ENCODE measurements at regions not wholly inside any gene's neighbourhood (a gene's known extent, or its start where the extent isn't known, plus 50 kb on each side); places are given as distances from the start of the nearest gene placed in this dataset.
"Not testable (repeated sequence)": the region's sequence is repeated elsewhere in the genome, so short reads cannot be mapped to it uniquely, and the experiment has no call there.

DNA sequence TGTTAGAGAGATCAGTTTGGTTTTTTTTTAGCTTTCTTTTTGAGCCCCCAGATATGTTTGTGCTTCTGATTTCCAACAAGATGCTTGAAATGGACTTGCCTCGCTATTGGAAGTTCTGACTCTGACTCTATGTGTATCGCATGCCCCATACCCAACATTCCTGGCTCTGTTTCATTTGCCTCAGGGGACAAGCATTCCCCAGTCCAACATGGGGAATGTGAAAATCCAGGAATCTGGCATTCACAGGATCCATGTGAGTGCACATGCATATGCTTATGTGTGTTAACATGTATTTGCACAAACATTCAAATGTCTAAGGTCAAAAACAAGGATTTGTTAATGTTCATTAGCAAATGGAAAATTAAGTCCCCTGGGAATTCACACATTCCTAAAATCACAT, 233.9 kb downstream of the TLR4 start:
- no peak overlapping the region for H3K4me3 Mint-ChIP-seq
- H3K27me3 Mint-ChIP-seq = peaks cover 2% of the 10 kb centered on the region
- no peak overlapping the region for H3K27ac Mint-ChIP-seq
- no peaks in the 10 kb centered on the region for H3K36me3 Mint-ChIP-seq
- no peaks in the 10 kb centered on the region for H3K9me3 Mint-ChIP-seq (ENCODE audit: low read depth)
- no peaks in the 10 kb centered on the region for H3K4me1 Mint-ChIP-seq (ENCODE audit: low read depth)

DNA sequence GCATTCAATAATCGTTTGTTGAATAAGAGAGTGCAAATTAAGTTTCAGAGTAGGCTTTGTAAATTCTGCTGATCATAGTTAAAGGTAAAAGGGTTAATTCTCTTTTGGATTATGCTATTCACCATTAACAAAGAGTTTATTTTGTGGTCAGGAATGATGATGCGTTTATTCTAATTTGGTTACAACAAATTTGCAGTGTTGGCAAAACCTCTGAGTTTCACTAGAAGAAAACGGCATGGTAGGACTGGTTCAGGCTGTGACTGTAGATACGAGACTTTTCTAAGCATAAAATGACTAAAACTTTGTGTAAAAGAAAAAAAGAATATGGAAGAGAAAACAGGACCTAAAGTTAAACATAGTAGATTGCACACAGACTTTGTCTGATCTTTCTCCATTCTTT, 234.7 kb downstream of the TLR4 start:
- Mint-ChIP-seq H3K27me3 (peaks cover 2% of the 10 kb centered on the region), H3K9me3 (ENCODE audit: low read depth) (no peaks in the 10 kb centered on the region), H3K27ac (no peak overlapping the region)

DNA sequence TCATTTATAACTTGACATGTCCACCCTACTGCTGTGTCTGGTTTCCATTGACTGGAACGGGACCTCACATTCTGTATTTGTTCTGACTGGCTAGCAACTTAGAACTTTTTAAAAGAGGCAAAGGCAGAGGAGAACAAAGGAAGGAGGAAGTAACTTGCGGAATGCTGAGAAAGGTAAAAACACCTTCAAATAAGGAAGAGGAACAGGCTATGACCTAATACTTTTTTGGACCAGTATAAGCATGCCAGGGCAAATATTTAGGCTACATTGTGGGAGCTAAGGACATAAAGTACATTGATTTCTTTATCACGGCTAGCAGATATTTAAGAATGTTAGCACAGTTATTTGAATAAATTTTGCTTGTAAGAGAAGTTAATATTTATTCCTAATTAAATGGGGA, 240.5 kb downstream of the TLR4 start:
- not testable (repeated sequence) for H3K36me3 Mint-ChIP-seq; H3K9me3 Mint-ChIP-seq (ENCODE audit: low read depth); H3K27ac Mint-ChIP-seq; H3K4me3 Mint-ChIP-seq; H3K4me1 Mint-ChIP-seq (ENCODE audit: low read depth); H3K27me3 Mint-ChIP-seq

More for the DNA sequence above, 234.7 kb downstream of the TLR4 start:
- H3K4me1 Mint-ChIP-seq (ENCODE audit: low read depth) = no peaks in the 10 kb centered on the region
- H3K36me3 Mint-ChIP-seq = no peaks in the 10 kb centered on the region
- H3K4me3 Mint-ChIP-seq = no peak overlapping the region

DNA sequence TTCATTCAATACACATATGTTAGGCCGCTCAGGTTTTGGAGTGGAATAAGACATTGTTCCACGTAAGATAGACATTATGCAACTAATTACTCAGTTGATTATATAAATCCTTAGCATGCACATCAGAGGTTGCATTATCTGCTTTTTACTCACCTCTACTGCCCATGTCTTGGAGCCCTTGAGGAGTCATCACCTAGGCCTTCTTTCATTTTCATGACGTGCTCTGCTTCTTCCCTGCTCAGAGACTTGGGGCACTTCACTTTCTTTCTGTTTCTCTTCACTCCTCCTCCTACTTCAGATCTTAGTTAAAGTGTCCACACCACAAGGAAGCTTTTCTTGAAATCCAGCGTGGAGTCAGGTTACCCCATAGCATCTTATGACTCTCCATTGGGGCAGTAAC, 241.1 kb downstream of the TLR4 start:
- H3K4me1 Mint-ChIP-seq (ENCODE audit: low read depth) = no peaks in the 10 kb centered on the region
- no peaks in the 10 kb centered on the region for H3K36me3 Mint-ChIP-seq
- no peaks in the 10 kb centered on the region for H3K27me3 Mint-ChIP-seq
- H3K4me3 Mint-ChIP-seq = no peak overlapping the region
- no peaks in the 10 kb centered on the region for H3K9me3 Mint-ChIP-seq (ENCODE audit: low read depth)
- H3K27ac Mint-ChIP-seq = no peak overlapping the region

DNA sequence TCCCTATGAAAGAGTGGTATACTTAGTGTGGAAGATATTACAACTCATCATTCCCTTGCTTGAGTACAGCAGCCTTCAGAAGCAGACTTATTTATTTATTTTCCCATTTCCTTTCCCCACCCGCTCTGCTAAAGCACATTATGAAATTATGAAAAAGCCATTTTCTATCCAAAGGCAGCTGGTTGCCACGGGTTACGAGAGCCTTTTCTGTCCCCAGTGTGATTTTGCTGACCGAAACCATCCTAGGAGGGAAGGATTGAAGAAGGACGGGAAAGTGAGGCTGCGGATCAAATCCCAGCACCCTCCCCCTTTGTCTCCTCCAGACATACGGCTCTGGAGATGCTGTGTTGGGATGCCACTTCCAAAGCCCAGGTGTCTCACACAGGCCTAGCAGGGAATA, 246.9 kb downstream of the TLR4 start:
- Mint-ChIP-seq H3K36me3 (no peaks in the 10 kb centered on the region), H3K4me1 (ENCODE audit: low read depth) (no peaks in the 10 kb centered on the region), H3K27ac (no peak overlapping the region), H3K9me3 (ENCODE audit: low read depth) (no peaks in the 10 kb centered on the region), H3K4me3 (no peak overlapping the region), H3K27me3 (peaks cover 3% of the 10 kb centered on the region)

DNA sequence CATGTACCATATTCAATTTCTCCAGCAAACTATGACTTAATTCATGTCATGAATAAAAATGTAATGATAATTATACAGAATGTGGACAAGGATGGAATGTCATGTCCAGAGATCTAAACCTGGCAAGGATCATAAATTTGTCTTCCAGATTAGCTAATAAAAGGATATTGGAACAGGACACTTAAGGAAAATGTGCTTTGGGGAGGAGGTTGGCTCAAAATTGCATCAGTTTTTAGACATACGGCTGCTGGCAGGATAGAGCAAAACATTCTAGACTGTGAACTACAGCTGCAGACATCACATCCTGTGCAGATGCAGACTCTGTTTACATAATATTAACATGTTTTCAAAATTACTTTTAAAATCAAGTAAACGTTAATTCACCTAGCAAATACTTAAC, 248.4 kb downstream of the TLR4 start:
- Mint-ChIP-seq H3K4me1 (ENCODE audit: low read depth) (no peaks in the 10 kb centered on the region), H3K27me3 (peaks cover 3% of the 10 kb centered on the region), H3K9me3 (ENCODE audit: low read depth) (no peaks in the 10 kb centered on the region), H3K27ac (no peak overlapping the region), H3K4me3 (no peak overlapping the region), H3K36me3 (no peaks in the 10 kb centered on the region)

DNA sequence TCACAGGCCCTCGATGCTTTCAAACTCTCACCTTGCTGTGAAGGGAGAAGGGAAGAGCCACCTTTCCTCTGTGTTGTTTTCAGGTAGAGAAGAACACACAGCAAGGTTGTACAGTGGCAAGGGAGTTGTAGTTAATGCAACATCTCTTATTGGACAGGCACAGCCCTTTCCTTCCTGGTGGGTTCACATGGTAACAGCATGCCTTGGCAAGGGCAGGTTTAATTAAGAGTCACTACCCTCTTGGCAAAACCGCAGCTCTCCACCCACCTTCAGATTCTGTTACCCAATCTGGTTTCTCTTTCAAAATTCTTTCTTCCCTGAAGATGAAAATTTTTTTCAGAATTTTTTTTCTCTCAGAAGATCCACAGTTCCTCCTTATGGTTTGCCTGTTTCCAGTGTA, 253.1 kb downstream of the TLR4 start:
- H3K36me3 Mint-ChIP-seq = no peaks in the 10 kb centered on the region
- no peaks in the 10 kb centered on the region for H3K27me3 Mint-ChIP-seq
- no peaks in the 10 kb centered on the region for H3K4me1 Mint-ChIP-seq (ENCODE audit: low read depth)
- H3K4me3 Mint-ChIP-seq = no peak overlapping the region
- no peaks in the 10 kb centered on the region for H3K9me3 Mint-ChIP-seq (ENCODE audit: low read depth)
- H3K27ac Mint-ChIP-seq = no peak overlapping the region

DNA sequence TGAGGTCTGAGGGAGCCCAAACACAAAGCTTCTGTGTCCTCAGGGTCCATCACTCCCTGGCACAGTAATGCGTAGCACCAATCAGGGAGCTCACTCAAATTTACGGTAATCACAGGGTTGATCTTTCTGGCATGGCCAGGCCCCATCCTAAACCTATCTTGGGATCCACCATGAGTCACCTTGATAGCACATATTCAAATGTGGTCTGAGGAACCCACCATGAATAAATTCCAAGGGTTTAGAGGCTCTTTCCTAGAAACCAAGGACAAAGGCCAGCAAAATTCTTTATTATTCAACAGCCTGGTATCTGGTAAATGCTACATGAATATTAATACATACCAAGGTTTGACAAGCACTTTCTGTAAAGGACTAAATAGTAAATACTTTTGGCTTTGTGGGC, 254.5 kb downstream of the TLR4 start:
- Mint-ChIP-seq H3K27ac (no peak overlapping the region), H3K4me3 (no peak overlapping the region), H3K27me3 (no peaks in the 10 kb centered on the region), H3K36me3 (no peaks in the 10 kb centered on the region), H3K9me3 (ENCODE audit: low read depth) (no peaks in the 10 kb centered on the region), H3K4me1 (ENCODE audit: low read depth) (no peaks in the 10 kb centered on the region)

DNA sequence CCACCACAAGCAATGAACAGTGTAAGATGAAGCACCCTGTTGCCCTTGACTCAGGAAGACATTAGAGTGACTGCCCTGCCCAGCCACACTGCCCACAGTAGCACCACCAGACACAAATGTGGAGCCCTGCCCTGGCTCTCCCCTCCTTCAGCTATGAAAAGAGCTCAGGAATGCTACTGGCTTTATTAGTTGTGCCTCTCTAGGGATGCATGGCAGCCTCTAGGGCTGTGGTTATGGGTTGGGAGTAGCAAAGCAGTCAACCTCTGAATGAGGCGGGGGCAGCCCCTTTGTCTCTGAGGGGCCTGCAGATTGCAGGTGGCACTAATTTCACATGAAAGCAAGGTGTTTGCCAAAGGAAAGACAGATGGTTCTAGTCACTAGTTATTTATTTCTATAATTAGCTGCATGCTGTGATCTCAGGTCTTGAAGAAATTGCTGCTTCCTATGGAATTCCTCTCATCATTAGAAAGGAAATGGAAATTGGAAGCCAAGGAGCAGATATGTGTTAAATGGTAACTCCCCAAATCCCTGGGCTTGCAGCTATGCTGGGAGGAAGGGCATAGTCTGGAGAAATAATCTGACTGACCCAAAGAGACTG, 259.4 kb downstream of the TLR4 start:
- no peaks in the 10 kb centered on the region for H3K36me3 Mint-ChIP-seq
- no peaks in the 10 kb centered on the region for H3K9me3 Mint-ChIP-seq (ENCODE audit: low read depth)
- H3K27me3 Mint-ChIP-seq = no peaks in the 10 kb centered on the region
- no peak overlapping the region for H3K4me3 Mint-ChIP-seq
- H3K4me1 Mint-ChIP-seq (ENCODE audit: low read depth) = no peaks in the 10 kb centered on the region
- no peak overlapping the region for H3K27ac Mint-ChIP-seq

DNA sequence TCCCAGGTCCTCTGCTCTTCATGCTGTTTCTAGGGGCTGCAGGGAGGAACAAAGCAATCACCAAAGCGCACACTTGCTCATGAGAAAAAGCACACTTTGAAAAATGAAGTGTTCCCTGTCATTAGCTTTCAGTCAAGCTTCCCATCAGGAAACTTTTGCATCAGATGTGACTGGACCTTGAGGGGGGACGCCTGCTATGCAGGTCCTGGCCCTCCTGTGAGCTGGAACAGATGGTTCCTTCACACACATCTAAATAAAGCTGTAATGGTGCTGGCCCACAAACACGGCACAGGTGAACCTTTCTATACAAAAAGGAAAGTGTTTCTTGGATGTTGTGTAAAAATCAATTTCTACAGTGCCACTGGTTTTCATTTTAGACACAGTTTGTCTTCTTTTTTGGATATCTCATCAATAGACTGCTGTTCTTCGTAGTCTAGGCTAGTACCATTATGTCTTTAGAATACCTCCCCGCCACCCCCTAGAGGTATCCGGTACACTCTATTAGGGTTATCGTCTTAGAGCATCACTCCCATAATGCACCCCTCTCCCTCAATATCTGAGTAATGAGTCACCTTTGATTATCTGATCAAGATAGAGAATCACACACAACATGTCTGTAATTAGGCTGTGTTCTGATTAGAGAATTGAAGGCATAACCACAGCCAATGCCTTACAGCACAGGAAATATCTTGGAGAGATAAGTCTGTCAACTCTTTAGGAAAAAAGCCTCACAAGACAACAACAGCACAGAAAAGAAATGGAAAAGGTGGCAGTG, 266.3 kb downstream of the TLR4 start:
- no peaks in the 10 kb centered on the region for H3K36me3 Mint-ChIP-seq
- H3K9me3 Mint-ChIP-seq (ENCODE audit: low read depth) = no peaks in the 10 kb centered on the region
- no peaks in the 10 kb centered on the region for H3K27me3 Mint-ChIP-seq
- no peak overlapping the region for H3K27ac Mint-ChIP-seq
- H3K4me3 Mint-ChIP-seq = no peak overlapping the region
- H3K4me1 Mint-ChIP-seq (ENCODE audit: low read depth) = no peaks in the 10 kb centered on the region

DNA sequence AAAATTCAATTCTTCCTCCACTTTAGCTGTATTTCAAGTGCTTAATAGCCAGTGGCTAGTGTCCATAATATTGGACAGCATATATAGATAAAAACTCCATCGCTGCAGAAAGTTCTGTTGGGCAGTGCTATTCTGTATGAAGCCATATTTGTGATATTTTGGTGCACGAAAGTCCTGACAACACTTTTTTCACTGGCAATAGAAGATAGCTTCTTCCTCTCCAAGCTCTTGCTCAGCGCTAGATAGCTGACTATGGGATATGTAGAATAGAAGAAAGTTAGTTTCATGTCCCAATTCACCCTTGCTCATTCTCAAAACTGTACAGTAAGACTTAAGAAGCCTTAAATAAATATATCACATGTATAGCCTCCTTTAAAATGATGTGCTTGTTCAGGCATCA, 269.9 kb downstream of the TLR4 start:
- no peaks in the 10 kb centered on the region for H3K9me3 Mint-ChIP-seq (ENCODE audit: low read depth)
- H3K27me3 Mint-ChIP-seq = peaks cover 1% of the 10 kb centered on the region
- no peak overlapping the region for H3K4me3 Mint-ChIP-seq
- H3K4me1 Mint-ChIP-seq (ENCODE audit: low read depth) = no peaks in the 10 kb centered on the region
- no peak overlapping the region for H3K27ac Mint-ChIP-seq
- H3K36me3 Mint-ChIP-seq = no peaks in the 10 kb centered on the region

DNA sequence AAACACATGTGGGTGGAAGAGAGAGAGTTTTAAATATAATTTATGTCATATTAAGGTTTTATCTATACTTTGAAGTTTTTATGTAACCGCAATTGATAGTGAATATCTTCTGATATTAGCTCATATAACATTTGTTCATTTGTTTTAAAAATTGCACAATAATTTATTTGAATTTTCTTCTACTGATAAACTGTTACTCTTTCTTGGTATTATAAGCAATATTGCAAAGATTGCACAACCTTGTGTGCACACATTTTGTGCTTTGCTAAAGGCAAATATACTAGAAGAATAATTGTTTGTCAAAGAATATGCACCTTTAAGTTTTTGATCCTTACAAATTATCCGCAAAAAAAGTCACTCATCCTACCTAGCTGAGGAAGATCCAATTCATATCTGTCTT, 275.7 kb downstream of the TLR4 start:
- H3K27me3 Mint-ChIP-seq = peaks cover 4% of the 10 kb centered on the region
- H3K9me3 Mint-ChIP-seq (ENCODE audit: low read depth) = no peaks in the 10 kb centered on the region
- H3K4me3 Mint-ChIP-seq = no peak overlapping the region
- no peaks in the 10 kb centered on the region for H3K36me3 Mint-ChIP-seq
- no peak overlapping the region for H3K27ac Mint-ChIP-seq
- no peaks in the 10 kb centered on the region for H3K4me1 Mint-ChIP-seq (ENCODE audit: low read depth)

DNA sequence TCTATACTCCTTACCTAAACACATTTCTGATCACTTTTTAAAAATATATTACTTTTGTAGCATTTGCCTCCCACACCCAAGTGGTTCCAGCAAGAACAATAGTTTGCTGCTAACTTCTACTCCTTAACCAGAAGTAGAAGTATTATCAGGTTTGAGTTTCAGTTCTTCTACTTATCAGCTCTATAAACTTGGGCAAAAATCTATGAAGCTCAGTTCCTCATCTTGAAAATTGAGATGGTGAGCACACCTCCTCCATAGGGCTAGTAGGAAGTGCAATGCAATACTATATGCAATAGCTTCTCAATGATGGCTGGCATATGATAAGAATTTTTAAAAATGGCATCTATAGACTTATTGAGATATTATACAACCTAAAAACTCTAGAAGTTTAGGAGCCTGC, 283.7 kb downstream of the TLR4 start:
- Mint-ChIP-seq H3K36me3 (no peaks in the 10 kb centered on the region), H3K4me1 (ENCODE audit: low read depth) (no peaks in the 10 kb centered on the region), H3K27ac (no peak overlapping the region), H3K9me3 (ENCODE audit: low read depth) (no peaks in the 10 kb centered on the region), H3K4me3 (no peak overlapping the region), H3K27me3 (no peaks in the 10 kb centered on the region)

DNA sequence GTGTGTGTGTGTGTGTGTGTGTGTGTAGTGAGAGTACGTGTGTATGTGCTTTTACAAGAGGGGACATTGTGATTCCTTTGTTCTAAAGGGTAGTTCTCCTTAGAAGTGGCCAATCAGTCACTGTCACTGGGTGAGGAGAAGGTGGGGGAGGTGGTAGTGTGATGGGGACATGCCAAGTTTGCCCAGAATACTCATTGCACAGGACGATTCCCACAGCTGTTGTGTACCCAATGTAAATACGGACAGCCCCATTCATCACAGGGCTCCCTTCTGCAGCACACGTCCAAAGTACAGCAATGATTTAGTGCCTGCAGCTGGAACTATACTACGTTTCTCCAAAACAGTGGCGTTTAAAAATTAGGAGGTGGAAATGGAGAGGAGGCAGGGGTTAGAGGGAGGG, 287.8 kb downstream of the TLR4 start:
- no peak overlapping the region for H3K4me3 Mint-ChIP-seq
- no peaks in the 10 kb centered on the region for H3K36me3 Mint-ChIP-seq
- no peak overlapping the region for H3K27ac Mint-ChIP-seq
- no peaks in the 10 kb centered on the region for H3K9me3 Mint-ChIP-seq (ENCODE audit: low read depth)
- peaks cover 5% of the 10 kb centered on the region for H3K27me3 Mint-ChIP-seq
- no peaks in the 10 kb centered on the region for H3K4me1 Mint-ChIP-seq (ENCODE audit: low read depth)

DNA sequence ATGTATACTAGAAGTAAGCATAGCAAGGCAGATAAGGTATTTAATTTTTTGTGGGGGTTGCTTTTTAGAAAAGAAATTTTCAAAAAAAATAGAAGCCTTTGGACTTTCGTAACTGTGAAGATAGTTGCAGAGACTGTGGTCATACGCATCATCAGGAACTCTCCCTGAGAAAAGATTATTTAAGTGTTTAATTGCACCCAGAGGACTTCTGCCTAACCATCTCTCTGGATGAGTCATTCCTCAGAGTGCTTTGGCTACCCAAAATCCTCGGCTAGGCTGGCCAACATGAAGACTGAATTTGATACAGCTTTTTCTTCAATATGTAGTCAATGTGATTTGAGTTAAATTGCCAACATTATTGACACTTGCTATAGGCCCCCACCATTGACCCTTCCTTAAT, 296.4 kb downstream of the TLR4 start:
- H3K4me3 Mint-ChIP-seq = no peak overlapping the region
- no peak overlapping the region for H3K27ac Mint-ChIP-seq
- H3K4me1 Mint-ChIP-seq (ENCODE audit: low read depth) = no peaks in the 10 kb centered on the region
- no peaks in the 10 kb centered on the region for H3K36me3 Mint-ChIP-seq
- no peaks in the 10 kb centered on the region for H3K27me3 Mint-ChIP-seq
- H3K9me3 Mint-ChIP-seq (ENCODE audit: low read depth) = peaks cover 3% of the 10 kb centered on the region

DNA sequence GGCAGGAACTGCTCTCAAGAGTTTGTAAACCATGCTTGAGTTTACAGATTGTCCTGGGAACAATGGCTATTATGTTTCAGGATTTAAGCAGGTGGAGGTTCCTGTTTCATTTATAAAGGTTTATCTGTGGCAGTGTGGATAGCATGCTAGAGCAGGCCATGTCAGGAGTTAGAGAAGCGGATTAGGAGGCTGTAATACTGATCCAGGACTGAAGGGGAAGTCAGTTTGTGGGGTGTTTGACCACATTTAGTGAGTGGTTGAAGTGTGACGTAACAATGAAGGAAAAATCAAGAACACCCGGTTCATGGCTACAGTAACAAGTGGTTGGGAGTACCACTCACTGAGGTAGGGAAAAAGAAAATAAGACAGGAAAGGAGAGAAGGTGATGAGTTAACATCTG, 299.0 kb downstream of the TLR4 start:
- no peaks in the 10 kb centered on the region for H3K4me1 Mint-ChIP-seq (ENCODE audit: low read depth)
- H3K9me3 Mint-ChIP-seq (ENCODE audit: low read depth) = peaks cover 3% of the 10 kb centered on the region
- H3K36me3 Mint-ChIP-seq = no peaks in the 10 kb centered on the region
- no peak overlapping the region for H3K27ac Mint-ChIP-seq
- H3K27me3 Mint-ChIP-seq = no peaks in the 10 kb centered on the region
- H3K4me3 Mint-ChIP-seq = no peak overlapping the region
